ENCODE measurements at regions not wholly inside any gene's neighbourhood (a gene's known extent, or its start where the extent isn't known, plus 50 kb on each side); places are given as distances from the start of the nearest gene placed in this dataset.
"Not testable (repeated sequence)": the region's sequence is repeated elsewhere in the genome, so short reads cannot be mapped to it uniquely, and the experiment has no call there.

GRCh38 chr6:28687309-28687981, 161.8 kb downstream of the GPX5 start:
- TF ChIP-seq EZH2phosphoT487 (IDR thresholded peaks at IDR 0.05; ENCODE audit: insufficient read depth, low read depth); EZH2 (IDR thresholded peaks at IDR 0.05; ENCODE audit: insufficient read depth, poor library complexity, severe bottlenecking): not testable (repeated sequence)

Measured in GM23248 (cell line).